ENCODE measurements at regions not wholly inside any gene's neighbourhood (a gene's known extent, or its start where the extent isn't known, plus 50 kb on each side); places are given as distances from the start of the nearest gene placed in this dataset.

GRCh38 chr11:126124231-126124661 is 61.6 kb upstream of the CDON start:
- Mint-ChIP-seq H3K9me3 (no peaks in the 10 kb centered on the region; the same call in 2 of the 3 replicates), H3K27ac (no peak overlapping the region), H3K36me3 (ENCODE audit: low read depth) (no peaks in the 10 kb centered on the region), H3K27me3 (ENCODE audit: insufficient read depth, low read depth, poor library complexity) (peaks cover 8% of the 10 kb centered on the region), H3K4me1 (peaks cover 24% of the 10 kb centered on the region), H3K4me3 (no peak overlapping the region)
- no peaks in the 10 kb centered on the region for H3K9me2 ChIP-seq (ENCODE audit: insufficient read depth)
- H3K79me2 ChIP-seq (replicated peaks; ENCODE audit: insufficient read depth): no peaks in the 10 kb centered on the region
- H4K20me1 ChIP-seq (replicated peaks; ENCODE audit: insufficient read depth): no peaks in the 10 kb centered on the region
- H3K36me3 ChIP-seq (ENCODE audit: insufficient read depth): no peaks in the 10 kb centered on the region
- H3K4me3 ChIP-seq: no peak overlapping the region
- 0 out of 2 replicates have a peak, but pooled peaks cover 2% of the 10 kb centered on the region for H3F3A ChIP-seq (replicated peaks; ENCODE audit: low read depth)
- peaks cover 11% of the 10 kb centered on the region for H3K4me1 ChIP-seq (ENCODE audit: insufficient read depth)
- no peaks in the 10 kb centered on the region for H3K27me3 ChIP-seq (ENCODE audit: insufficient read depth)
- H3K4me2 ChIP-seq: no peak overlapping the region
- TF ChIP-seq POLR2AphosphoS5 (IDR thresholded peaks at IDR 0.05; ENCODE audit: low read depth): no peak
- no peak for TF ChIP-seq REST (IDR thresholded peaks at IDR 0.05; ENCODE audit: unreplicated experiment)
- TF ChIP-seq STAT1 (IDR thresholded peaks at IDR 0.05; ENCODE audit: unreplicated experiment): no peak
- TF ChIP-seq ZNF114 (CRISPR knock-in tag; IDR thresholded peaks at IDR 0.05): no peak
- TF ChIP-seq EZH2phosphoT487 (IDR thresholded peaks at IDR 0.05; ENCODE audit: unreplicated experiment): no peak
- no peak for TF ChIP-seq CREB1 (CRISPR knock-in tag; IDR thresholded peaks at IDR 0.05; ENCODE audit: low read depth)
- no peak for TF ChIP-seq ETS1 (IDR thresholded peaks at IDR 0.05)
- no peak for TF ChIP-seq CTCF (conservative IDR thresholded peaks at IDR 0.05; ENCODE audit: low read depth in 2 of 2)
- no peak for TF ChIP-seq ZNF462 (CRISPR knock-in tag; IDR thresholded peaks at IDR 0.05)
- H2AFZ ChIP-seq: no peak overlapping the region
- H3K27ac ChIP-seq (ENCODE audit: low read depth): no peak overlapping the region
- no peak for DNase-seq (ENCODE audit: low spot score)
- no peak for ATAC-seq
